ENCODE measurements at regions not wholly inside any gene's neighbourhood (a gene's known extent, or its start where the extent isn't known, plus 50 kb on each side); places are given as distances from the start of the nearest gene placed in this dataset.

DNA sequence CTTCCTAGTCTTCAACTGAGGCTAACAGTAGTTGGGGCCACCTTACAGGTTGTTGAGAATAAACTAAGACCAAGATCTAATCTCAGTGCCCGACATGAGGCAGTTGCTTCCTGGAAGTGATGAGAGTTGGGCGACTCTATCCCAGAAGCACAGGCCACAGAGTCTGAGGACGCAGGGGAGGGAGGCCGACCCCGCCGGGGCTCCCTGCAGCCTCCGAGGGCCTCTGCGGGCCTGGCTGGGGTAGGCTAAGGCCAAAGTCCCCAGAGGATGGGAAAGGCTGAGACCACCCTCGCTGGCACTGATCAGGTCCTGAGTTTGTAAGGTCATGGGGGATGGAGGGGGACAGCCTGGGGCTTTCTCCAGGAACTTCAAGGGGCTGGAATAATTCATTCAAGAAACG lies 74.0 kb downstream of the ENGASE start:
- no peak for DNase-seq (ENCODE audit: low read depth)

DNA sequence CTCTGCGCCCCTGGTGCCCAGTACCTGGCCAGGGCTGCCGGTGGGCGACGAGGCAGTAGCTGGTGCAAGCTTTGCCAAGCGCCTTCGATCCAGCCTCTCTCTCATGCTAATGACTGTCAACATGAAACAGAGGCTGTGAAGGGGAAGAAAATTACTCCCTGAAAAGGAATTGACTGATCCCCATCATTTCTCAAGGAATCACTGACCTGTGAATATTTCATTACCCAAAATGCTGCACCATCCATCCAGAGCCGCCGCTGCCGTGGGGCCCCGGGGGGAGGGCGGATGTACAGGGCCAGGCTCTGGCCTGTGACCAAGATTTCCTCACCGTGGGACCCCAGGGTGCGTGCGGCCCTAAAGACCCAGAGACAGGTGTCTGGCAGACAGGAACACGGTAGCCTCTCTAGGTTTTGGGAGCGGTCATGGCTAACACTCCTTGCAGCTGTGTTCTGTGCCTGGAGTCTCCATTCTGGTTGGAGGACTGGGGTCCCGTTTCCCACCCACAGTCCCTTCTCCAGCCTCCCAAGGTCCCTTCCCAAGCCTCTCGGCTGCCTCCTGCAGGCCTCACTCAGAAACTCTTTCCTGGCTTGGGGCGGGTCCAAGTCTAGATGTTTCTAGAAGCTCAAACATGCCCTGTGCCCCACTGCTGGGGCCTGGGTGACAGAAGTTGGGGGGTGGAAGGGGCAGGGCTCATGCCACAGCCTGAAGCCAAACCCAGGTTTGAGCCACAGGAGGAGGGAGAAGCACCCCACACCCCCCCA lies 73.3 kb downstream of the ENGASE start:
- no peak for DNase-seq (ENCODE audit: low read depth)

DNA sequence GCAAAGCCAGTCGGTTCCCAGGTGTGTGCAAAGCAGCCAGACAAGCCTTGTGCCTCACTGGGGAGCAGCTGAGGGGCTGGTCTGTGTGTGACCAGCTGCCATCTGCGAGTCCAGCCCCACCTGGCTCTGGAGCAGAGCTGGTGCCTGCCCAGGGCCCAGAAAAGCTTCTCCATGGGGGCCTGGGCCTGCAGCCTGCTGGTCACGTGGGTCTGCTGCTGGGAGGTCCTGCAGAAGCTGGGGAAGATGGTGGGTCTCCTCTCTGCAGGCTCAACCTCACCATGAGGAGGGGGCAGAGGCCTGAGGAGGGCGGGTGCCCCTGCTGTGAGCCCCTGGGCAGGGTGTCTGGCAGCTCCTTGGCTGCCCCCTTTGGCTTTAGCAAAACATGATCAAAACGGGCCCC lies 71.9 kb downstream of the ENGASE start:
- DNase-seq (ENCODE audit: low read depth): no peak

DNA sequence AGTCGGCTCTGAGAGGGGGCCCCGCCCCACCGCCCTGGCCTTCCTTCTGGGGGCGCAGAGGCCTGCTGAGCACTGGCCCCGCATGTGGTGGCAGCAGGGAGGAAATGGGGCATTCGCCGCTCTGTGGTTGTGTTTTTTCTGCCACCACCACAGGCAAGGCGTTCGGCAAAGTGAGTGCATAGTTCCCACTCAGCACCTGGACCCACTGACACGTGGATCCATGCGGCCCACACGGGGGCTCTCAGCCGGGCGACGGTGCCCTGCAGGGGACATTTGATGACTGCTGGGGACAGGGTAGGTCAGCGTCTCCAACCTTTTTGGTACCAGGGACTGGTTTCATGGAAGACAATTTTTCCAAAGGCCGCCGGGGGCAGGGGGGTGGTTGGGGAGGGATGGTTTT lies 70.9 kb downstream of the ENGASE start:
- no peak for DNase-seq (ENCODE audit: low read depth)

DNA sequence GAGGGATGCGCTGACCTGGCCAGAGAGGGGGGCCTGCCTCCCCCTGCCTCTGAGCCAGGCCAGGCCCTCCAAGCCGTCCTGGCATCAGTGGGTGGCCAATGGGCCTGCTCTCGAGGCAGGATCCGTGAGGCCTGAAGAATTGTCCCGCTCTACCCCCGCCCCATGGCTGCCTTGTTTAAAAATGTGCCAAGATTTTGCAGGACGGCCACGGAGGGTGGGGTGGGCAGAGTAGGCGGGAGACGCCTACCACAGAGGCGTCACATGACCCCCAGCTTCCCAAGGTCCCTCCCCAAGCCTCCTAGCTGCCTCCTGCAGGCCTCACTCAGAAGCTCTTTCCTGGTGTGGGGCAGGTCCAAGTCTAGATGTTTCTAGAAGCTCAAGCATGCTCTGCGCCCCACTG lies 69.5 kb downstream of the ENGASE start:
- no peak for DNase-seq (ENCODE audit: low read depth)

DNA sequence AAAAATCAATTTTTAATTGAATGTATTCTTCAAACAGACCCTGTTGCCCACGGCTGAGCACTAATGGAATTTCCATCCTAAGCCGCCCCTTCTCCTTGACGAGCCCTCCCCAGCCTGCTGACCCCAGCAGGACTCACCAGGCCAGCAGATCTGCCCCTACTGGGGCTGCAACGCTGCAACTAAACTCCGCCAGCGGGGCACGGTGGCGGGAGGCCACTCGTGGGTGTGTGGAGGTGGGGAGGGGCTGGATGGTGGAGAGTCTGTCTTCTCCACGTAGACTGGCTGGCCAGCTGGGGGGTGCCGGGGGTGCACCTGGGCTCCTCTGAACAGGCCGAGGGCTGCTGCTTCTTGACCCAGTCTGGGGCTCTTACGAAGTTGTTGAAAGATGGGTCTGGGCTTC lies 67.8 kb downstream of the ENGASE start:
- no peak for DNase-seq (ENCODE audit: low read depth)

DNA sequence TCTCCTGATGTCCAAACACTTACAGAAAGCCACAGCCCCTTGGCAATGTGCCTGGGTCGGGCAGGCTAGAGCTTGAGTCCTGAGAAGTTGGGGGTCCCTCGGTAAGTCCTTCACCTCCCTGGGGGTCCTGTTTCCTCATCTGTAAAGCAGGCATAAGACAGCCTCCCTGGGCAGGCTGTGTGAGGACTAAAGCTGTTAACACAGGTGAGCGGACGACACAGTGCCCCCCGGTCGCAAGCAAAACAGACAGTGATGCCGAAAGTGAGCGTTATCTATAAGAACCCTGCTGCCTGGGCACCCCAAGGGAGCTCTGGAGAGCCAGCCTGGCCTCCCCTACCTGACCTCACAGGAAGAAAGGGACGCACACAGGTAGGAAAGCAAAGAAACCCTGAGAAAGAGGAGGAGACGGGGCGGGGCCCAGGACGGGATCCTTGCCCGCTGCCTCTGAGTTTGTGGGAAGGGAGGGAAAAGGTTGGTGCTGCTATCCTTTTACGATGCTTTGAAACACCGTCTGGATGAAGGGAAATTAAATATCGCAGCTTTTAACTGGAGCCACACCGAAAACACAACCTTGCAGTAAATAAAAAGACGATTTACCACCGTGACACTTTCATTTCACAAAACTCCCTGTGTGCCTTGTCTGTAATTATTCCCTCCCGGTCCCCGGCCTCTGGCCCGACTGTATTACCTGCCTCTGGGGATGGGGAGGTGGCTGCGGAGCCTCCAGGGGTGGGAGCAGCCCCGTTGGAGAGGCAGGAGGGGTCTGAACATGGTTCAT lies 67.1 kb downstream of the ENGASE start:
- DNase-seq (ENCODE audit: low read depth): no peak

DNA sequence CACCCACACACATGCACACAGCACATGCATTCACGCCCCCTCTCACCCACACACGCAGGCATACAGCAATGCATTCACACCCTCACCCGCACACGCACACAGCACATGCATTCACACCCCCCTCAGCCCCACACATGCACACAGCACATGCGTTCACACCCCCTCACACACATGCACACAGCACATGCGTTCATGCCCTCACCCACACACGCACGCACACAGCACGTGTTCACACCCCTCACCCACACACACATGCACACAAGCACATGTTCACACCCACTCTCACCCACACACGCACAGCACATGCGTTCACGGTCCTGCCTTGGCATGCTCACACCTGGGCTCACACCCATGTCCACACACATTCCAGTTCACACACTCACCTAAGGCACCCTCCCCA lies 64.2 kb downstream of the ENGASE start:
- no peak for DNase-seq (ENCODE audit: low read depth)

DNA sequence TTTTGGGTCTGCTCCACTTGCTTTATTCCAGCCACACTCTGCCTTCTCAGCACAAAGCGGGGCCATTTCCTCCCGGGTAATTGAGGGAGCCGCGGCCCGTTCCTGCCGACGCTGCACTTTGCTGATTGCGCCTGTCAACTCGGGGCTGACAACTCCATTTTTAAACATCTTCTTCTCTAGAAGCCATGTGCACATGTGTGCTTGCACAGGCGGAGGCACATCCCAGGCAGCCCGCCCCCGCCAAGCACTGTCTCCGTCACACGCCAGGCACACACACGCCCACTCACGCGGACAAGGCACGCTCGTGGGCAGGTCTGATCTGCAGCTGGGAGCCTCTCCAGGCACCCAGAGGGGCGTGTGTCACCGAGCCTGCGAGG lies 63.2 kb downstream of the ENGASE start:
- no peak for DNase-seq (ENCODE audit: low read depth)

DNA sequence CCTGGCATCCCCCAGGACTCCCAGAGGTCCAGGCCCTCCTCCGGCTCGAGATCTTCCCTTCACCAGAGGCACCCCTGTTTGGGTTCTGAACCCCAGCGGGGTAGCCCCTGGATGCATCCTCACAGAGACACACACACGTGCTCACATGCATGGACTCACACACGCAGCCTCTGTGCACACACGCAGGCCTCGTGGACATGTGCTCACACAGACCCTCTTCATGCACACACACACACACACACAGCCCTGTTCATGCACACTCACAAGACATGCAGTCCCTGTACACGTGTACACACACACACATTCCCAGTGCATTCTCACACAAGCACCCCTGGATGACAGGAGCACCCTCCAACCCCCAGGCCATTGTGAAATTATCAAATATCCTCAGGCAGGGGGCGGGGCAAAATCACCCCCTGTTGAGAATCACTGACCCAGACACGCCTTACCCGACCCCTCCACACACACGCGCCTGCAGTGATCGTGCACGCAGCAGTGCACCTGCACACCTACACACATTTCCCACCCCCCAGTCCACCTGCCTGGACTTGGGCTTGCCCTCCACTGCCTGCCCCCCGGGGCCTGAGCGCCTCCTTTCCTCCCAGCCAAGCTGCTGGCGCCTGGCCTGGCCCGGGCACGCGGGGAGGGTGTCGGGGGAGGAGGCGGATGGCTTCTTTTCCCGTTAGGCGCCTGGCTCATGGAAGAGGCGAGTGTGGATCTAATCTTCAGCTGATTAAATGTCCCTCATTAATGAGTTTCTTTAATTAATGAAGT lies 62.6 kb downstream of the ENGASE start:
- DNase-seq (ENCODE audit: low read depth): no peak

DNA sequence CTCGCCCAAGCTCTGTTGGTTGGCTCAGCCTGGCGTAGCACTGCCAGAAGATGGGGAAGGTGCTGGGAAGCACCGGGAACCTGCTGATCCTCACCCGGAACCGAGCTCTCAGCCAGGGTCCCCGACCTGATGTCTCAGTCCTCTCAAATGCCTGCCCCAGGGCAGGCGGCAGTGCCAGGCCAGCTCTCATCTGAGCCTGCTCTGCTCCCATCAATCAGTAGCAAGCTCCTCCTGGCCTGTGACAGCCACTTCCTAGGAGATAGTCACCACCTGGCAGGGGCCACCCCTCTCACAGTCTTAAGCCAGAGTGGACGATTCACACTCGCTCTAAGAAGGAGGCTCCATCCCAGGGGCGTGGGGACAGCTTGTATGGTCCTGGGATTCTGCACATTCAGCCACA lies 62.0 kb downstream of the ENGASE start:
- no peak for DNase-seq (ENCODE audit: low read depth)
